ENCODE measurements at regions not wholly inside any gene's neighbourhood (a gene's known extent, or its start where the extent isn't known, plus 50 kb on each side); places are given as distances from the start of the nearest gene placed in this dataset.

GRCh38 chr4:124288706-124289486, 423.6 kb downstream of the ANKRD50 start:
- no peak for TF ChIP-seq CTCF (conservative IDR thresholded peaks at IDR 0.05)
- H3K27ac ChIP-seq = no peak overlapping the region

- no peak for TF ChIP-seq CTCF (conservative IDR thresholded peaks at IDR 0.05)
- no peak overlapping the region for H3K27ac ChIP-seq
These were observed 421.9 kb downstream of the ANKRD50 start for GRCh38 chr4:124290678-124291077.

GRCh38 chr4:124295413-124295812, 417.1 kb downstream of the ANKRD50 start:
- no peak overlapping the region for H3K27ac ChIP-seq
- no peak for TF ChIP-seq CTCF (conservative IDR thresholded peaks at IDR 0.05)

GRCh38 chr4:124304941-124305340, 407.6 kb downstream of the ANKRD50 start:
- TF ChIP-seq CTCF (conservative IDR thresholded peaks at IDR 0.05) = no peak
- H3K27ac ChIP-seq = no peak overlapping the region

GRCh38 chr4:124306352-124306751, 406.2 kb downstream of the ANKRD50 start:
- TF ChIP-seq CTCF (conservative IDR thresholded peaks at IDR 0.05) = no peak
- no peak overlapping the region for H3K27ac ChIP-seq

- TF ChIP-seq CTCF (conservative IDR thresholded peaks at IDR 0.05) = no peak
- H3K27ac ChIP-seq = no peak overlapping the region
These were observed 405.4 kb downstream of the ANKRD50 start for GRCh38 chr4:124307143-124307542.

GRCh38 chr4:124318292-124318691, 394.2 kb downstream of the ANKRD50 start:
- no peak overlapping the region for H3K27ac ChIP-seq
- TF ChIP-seq CTCF (conservative IDR thresholded peaks at IDR 0.05) = no peak
